ENCODE measurements at regions not wholly inside any gene's neighbourhood (a gene's known extent, or its start where the extent isn't known, plus 50 kb on each side); places are given as distances from the start of the nearest gene placed in this dataset.

DNA sequence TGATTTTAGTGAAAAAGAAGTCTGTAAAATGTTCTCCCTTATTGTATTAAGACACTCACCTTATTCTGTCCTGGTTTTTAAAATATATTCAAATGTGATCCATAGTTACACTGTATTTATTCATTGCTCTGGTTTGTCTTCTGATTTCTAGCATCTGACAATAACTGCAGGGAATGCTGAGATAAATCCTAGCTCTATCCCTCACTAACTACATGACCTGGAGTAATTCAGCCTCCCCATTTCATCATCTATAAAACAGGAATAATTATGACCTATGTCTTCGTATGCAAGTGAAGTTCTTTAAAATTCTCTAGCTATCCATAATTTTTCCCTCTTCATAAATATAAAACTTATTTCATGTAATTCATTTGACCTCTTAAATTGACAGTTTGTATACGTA, 104.0 kb upstream of the ESRRG start:
- TF ChIP-seq EZH2 (IDR thresholded peaks at IDR 0.05; ENCODE audit: insufficient read depth, poor library complexity, severe bottlenecking) (no peak), EZH2phosphoT487 (IDR thresholded peaks at IDR 0.05; ENCODE audit: insufficient read depth, low read depth) (no peak)

Measured in GM23248 (cell line).